Right cardiac atrium (tissue), 5 donors: ENCODE measurements at regions not wholly inside any gene's neighbourhood (a gene's known extent, or its start where the extent isn't known, plus 50 kb on each side); places are given as distances from the start of the nearest gene placed in this dataset.

Experiments
- ATAC-seq, 2 donors: fragments of 200-7000 bp; cut with Tn5 transposase; one replicate each; pipeline versions ENCODE4 v1.8.0 to v1.9.1; 2020; ENCODE audit warnings: moderate library complexity in 2 of 2, mild to moderate bottlenecking in 1 of 2
- DNase-seq, 3 donors: peaks; one replicate each; pipeline ENCODE4 v3.0.0-alpha.2; 2020
- H3K27ac ChIP-seq: one replicate; pipeline ENCODE4 v1.5.1; 2013; ENCODE audit warnings: mild to moderate bottlenecking, low read length, control low read depth, moderate library complexity
- H3K27me3 ChIP-seq: one replicate; pipeline ENCODE4 v1.6.1; 2013; ENCODE audit not compliant: control insufficient read depth, insufficient read depth
- H3K4me1 ChIP-seq: one replicate; pipeline ENCODE4 v1.6.1; 2013; ENCODE audit warnings: low read length; ENCODE audit not compliant: control insufficient read depth, insufficient read depth
- H3K4me3 ChIP-seq: one replicate; pipeline ENCODE4 v1.5.1; 2013; ENCODE audit warnings: low read length, control low read depth
- H3K9me3 ChIP-seq: one replicate; pipeline ENCODE4 v1.6.1; 2013; ENCODE audit warnings: low read length; ENCODE audit not compliant: control insufficient read depth
- WGBS: extraction: QIAGEN DNeasy Blood & Tissue Kit; methylation state at CpG from one replicate; pipeline ENCODE4 v1.1.7; 2013; 5-methylcytosine and 5-hydroxymethylcytosine counted together
- intact Hi-C, 4 donors: fragments of 100-400 bp; cut with DNase I; formaldehyde crosslinking; loops; one replicate each; pipeline versions ENCODE4 v1.11.0 to v1.14.0; 2022 to 2023
- donor health status: healthy with polysubstance abuse.
- donor health status: DM: no; HTN: yes; CAD: no.
- donor health status: DM: no; HTN: no; CAD: no.
- donor health status: DM: no; HTN: yes; CAD: no; lungs with severe emphysema.
- donor health status: DM: yes; HTN: yes; CAD: no.

DNA sequence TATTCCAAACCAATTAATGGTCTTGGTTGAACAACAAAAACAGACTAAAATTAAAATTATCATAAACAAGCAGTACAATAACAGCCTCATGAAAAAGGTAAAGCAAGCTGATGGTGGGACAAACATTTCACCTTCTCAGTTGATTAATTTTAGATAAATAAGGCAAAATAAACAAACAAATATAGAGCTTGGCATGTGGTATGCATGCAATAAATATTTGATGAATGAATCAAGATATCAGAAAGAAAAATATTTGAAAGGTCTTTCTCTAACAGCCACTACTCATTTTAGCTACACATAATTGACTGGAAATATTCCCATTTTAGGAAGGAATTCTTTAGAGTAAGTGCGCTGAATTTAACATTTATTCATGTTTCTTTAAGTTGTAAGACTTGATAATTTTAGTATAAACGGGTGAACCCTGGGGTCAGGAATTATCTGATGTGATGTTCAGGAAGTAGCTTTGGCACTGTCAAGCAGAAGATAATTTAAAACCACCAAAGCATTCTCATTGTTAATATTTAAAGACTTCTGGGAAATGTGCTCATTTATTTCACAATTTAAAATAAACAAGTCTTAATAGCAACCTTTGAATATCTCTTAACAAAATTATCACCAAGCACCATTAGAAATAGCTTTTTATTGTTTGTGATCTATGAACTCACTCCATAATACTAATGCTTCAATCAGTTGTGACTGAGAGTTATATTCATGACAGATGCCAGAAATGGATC is 372.3 kb upstream of the TGFBR2 start:
- H3K4me3 ChIP-seq: no peak overlapping the region
- intact Hi-C loops: no loop called here
- no peak for DNase-seq
- H3K27ac ChIP-seq: no peak overlapping the region
- H3K4me1 ChIP-seq: peaks cover 3% of the 10 kb centered on the region
- no peak for ATAC-seq
- H3K27me3 ChIP-seq: no peaks in the 10 kb centered on the region
- no peaks in the 10 kb centered on the region for H3K9me3 ChIP-seq
- 47% methylated on average over 2 of the region's 2 CpGs for WGBS

- Histone ChIP-seq H3K27ac (no peak overlapping the region), H3K4me1 (peaks cover 1% of the 10 kb centered on the region), H3K27me3 (no peaks in the 10 kb centered on the region), H3K9me3 (no peaks in the 10 kb centered on the region), H3K4me3 (no peak overlapping the region)
- ATAC-seq (no peak), DNase-seq (no peak)
- WGBS: 76% methylated on average over 3 of the region's 3 CpGs
- intact Hi-C loops: no loop called here
Observed at GRCh38 chr3:30236011-30236410, 370.4 kb upstream of the TGFBR2 start.

DNA sequence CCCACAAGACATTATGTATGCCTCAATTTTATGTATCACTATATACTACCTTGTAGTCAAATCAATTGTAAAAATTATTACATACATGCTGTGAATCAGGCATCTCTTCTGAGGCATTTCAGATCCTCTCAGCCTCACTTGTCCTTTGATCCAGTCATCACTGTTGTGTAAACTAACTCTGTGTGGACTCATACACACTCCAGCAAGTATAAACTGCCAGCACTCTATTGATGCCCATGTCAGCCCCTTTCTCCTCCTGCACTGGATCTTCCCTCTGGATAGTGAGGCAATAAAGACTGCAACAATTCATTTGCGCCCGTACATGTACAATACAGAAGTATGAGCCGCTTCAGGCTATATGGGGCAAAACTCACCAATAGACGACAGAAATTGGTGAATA is 364.7 kb upstream of the TGFBR2 start:
- Histone ChIP-seq H3K4me1 (no peaks in the 10 kb centered on the region), H3K27me3 (no peaks in the 10 kb centered on the region), H3K27ac (no peak overlapping the region), H3K4me3 (no peak overlapping the region), H3K9me3 (no peaks in the 10 kb centered on the region)
- intact Hi-C loops: no loop called here
- no peak for ATAC-seq
- WGBS: 97% methylated on average over 4 of the region's 4 CpGs
- no peak for DNase-seq

DNA sequence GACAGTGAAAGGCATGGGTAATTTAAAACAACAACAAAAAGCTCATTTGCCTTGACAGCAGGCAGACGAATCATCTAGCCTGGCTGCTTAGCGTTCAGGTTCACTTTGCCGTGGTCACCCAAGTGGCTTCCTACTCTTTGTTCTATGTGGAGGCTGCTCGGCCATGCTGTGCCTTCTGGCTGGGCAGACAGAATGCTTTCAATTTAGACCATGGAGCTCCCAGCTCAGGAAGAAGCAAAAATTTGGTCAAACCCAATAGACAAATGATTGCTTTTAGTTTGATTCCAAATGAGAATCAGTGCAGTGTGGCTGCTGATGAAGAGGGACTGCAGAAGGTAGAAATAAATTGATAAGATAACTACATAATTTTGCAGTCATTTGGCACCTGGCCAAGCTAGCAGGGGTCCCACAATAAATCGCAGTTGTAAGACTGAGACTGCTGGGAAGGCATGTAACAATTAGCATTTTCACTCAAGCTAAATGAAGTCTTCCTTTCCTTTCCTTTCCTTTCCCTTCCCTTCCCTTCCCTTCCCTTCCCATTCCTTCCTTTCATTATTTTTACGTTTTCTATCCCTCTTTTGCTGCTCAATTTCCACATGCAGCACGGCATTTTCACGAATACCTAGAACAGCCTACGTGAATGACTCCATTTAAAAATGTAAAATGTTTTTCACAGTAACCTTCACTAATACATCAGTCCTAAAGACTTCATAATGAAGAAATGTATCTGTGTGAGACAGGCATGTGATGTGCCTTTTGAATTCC is 360.4 kb upstream of the TGFBR2 start:
- intact Hi-C loops: no loop called here
- Histone ChIP-seq H3K4me1 (no peaks in the 10 kb centered on the region), H3K9me3 (no peaks in the 10 kb centered on the region), H3K27ac (no peak overlapping the region), H3K4me3 (no peak overlapping the region), H3K27me3 (no peaks in the 10 kb centered on the region)
- WGBS: 84% methylated on average over 9 of the region's 9 CpGs
- DNase-seq (peak in 1 of 3 donors; percentile 22), ATAC-seq (no peak)

DNA sequence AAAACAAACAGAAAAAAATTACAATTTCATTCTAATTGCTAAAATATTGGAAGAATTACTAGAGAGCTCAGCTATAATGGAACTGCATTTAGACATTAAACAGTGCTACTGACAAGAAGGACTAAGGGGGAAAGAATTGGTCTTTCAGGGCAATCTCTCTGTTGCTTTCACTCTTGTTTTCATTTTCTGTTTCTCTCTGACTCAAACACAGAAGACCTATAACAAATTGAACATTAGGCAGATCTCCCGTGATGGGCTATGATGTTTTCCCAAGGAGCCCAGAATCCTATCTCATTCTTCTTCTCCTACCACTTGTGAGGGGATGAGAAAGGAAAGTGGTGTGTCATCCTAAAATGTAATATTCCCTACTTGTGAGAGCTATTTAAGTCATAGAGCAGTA is 358.0 kb upstream of the TGFBR2 start:
- DNase-seq (no peak), ATAC-seq (no peak)
- 73% methylated on average over 1 of the region's 1 CpG for WGBS
- intact Hi-C loops: no loop called here
- H3K9me3 ChIP-seq: no peaks in the 10 kb centered on the region
- H3K4me1 ChIP-seq: no peaks in the 10 kb centered on the region
- no peak overlapping the region for H3K27ac ChIP-seq
- no peaks in the 10 kb centered on the region for H3K27me3 ChIP-seq
- no peak overlapping the region for H3K4me3 ChIP-seq

GRCh38 chr3:30252474-30252873 is 353.9 kb upstream of the TGFBR2 start:
- no peak overlapping the region for H3K4me3 ChIP-seq
- intact Hi-C loops: no loop called here
- DNase-seq (no peak), ATAC-seq (no peak)
- H3K4me1 ChIP-seq: no peaks in the 10 kb centered on the region
- H3K9me3 ChIP-seq: no peaks in the 10 kb centered on the region
- no peaks in the 10 kb centered on the region for H3K27me3 ChIP-seq
- H3K27ac ChIP-seq: no peak overlapping the region

GRCh38 chr3:30253832-30254231 is 352.6 kb upstream of the TGFBR2 start:
- no peak overlapping the region for H3K27ac ChIP-seq
- H3K4me1 ChIP-seq: no peaks in the 10 kb centered on the region
- H3K27me3 ChIP-seq: no peaks in the 10 kb centered on the region
- ATAC-seq (no peak), DNase-seq (no peak)
- H3K9me3 ChIP-seq: no peaks in the 10 kb centered on the region
- intact Hi-C loops: no loop called here
- no peak overlapping the region for H3K4me3 ChIP-seq
- 92% methylated on average over 1 of the region's 1 CpG for WGBS

DNA sequence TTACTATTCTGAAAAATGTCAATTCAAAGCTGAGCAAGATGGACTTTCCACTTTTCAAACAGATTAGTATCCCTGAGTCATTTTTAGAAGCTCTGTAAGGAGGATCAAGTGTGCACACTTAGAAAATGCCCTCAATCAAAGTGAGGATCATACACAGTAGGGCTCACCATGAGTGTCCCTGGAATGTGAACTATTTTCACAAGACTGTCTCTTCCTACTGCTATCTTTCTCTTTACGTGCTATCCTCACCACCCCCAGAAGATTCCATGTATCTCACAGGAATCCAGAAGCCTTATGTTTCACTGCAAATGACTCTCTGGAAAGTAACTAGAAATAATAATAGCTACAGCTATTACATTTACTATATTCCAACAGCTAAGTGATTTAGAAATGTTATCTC is 349.9 kb upstream of the TGFBR2 start:
- Histone ChIP-seq H3K27me3 (no peaks in the 10 kb centered on the region), H3K4me3 (no peak overlapping the region), H3K9me3 (no peaks in the 10 kb centered on the region), H3K27ac (no peak overlapping the region), H3K4me1 (no peaks in the 10 kb centered on the region)
- no peak for DNase-seq
- no peak for ATAC-seq
- WGBS: 78% methylated on average over 1 of the region's 1 CpG
- intact Hi-C loops: no loop called here

GRCh38 chr3:30258426-30259392 is 347.7 kb upstream of the TGFBR2 start:
- H3K4me3 ChIP-seq: no peak overlapping the region
- H3K27me3 ChIP-seq: no peaks in the 10 kb centered on the region
- WGBS: 86% methylated on average over 4 of the region's 4 CpGs
- no peak overlapping the region for H3K27ac ChIP-seq
- no peaks in the 10 kb centered on the region for H3K9me3 ChIP-seq
- intact Hi-C loops: no loop called here
- DNase-seq: no peak
- no peaks in the 10 kb centered on the region for H3K4me1 ChIP-seq
- no peak for ATAC-seq

DNA sequence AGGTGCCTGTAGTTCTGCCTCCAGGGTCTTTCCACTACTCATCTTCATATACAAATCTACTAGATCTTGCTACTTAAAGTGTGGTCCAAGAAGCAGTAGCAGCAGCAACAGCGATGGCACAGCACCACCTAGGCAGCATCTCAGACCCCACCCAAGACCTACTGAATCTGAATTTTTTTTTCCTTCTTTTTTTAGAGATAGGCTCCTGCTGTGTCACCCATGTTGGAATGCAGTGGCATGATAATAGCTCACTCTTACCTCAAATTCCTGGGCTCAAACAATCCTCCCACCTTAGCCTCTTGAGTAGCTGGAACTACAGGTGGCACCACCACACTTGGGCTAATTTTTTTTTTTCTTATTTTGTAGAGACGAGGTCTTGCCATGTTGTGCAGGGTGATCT is 346.7 kb upstream of the TGFBR2 start:
- intact Hi-C loops: no loop called here
- H3K4me1 ChIP-seq: no peaks in the 10 kb centered on the region
- no peaks in the 10 kb centered on the region for H3K27me3 ChIP-seq
- no peak overlapping the region for H3K4me3 ChIP-seq
- 96% methylated on average over 2 of the region's 2 CpGs for WGBS
- no peak for ATAC-seq
- no peak for DNase-seq
- no peak overlapping the region for H3K27ac ChIP-seq
- H3K9me3 ChIP-seq: no peaks in the 10 kb centered on the region

GRCh38 chr3:30260762-30261161 is 345.6 kb upstream of the TGFBR2 start:
- no peak for ATAC-seq

More at GRCh38 chr3:30260762-30261161, 345.6 kb upstream of the TGFBR2 start:
- intact Hi-C loops: no loop called here
- no peak for DNase-seq
- H3K4me1 ChIP-seq: no peaks in the 10 kb centered on the region
- no peaks in the 10 kb centered on the region for H3K9me3 ChIP-seq
- WGBS: 58% methylated on average over 3 of the region's 3 CpGs
- H3K4me3 ChIP-seq: no peak overlapping the region
- H3K27ac ChIP-seq: no peak overlapping the region
- no peaks in the 10 kb centered on the region for H3K27me3 ChIP-seq
